ENCODE measurements at regions not wholly inside any gene's neighbourhood (a gene's known extent, or its start where the extent isn't known, plus 50 kb on each side); places are given as distances from the start of the nearest gene placed in this dataset.

- no peaks in the 10 kb centered on the region for H3K4me1 Mint-ChIP-seq
- no peak for ATAC-seq (replicated peaks)
- H3K27me3 Mint-ChIP-seq: no peaks in the 10 kb centered on the region
- no peaks in the 10 kb centered on the region for H3K9me3 Mint-ChIP-seq
- no peaks in the 10 kb centered on the region for H3K36me3 Mint-ChIP-seq (ENCODE audit: low read depth)
- no peak overlapping the region for H3K27ac Mint-ChIP-seq
- no peak overlapping the region for H3K4me3 Mint-ChIP-seq
These were observed 68.3 kb upstream of the MGMT start for GRCh38 chr10:129398711-129399141.

DNA sequence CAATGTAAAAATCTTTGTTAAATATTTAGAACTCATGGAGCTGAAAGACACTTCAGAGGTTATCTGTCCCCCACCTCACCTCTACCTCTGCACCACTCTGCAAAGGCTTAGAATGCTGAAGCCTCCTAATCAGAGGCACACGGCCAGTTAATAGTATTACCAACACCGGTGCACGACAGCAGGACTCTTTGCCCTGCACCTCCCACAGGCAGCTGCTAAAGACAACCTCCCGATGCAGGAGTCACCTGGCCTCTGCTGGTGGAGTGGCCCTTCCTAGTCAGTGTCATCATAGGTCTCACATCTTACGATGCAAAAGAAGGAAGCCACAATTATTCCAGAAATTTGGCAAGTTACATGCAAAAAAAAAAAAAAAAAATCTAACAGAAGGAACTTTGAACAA is 66.6 kb upstream of the MGMT start:
- H3K27me3 Mint-ChIP-seq: no peaks in the 10 kb centered on the region
- no peaks in the 10 kb centered on the region for H3K4me1 Mint-ChIP-seq
- ATAC-seq (replicated peaks): no peak
- no peaks in the 10 kb centered on the region for H3K36me3 Mint-ChIP-seq (ENCODE audit: low read depth)
- no peak overlapping the region for H3K27ac Mint-ChIP-seq
- no peaks in the 10 kb centered on the region for H3K9me3 Mint-ChIP-seq
- H3K4me3 Mint-ChIP-seq: no peak overlapping the region

GRCh38 chr10:129402459-129402858 is 64.6 kb upstream of the MGMT start:
- Mint-ChIP-seq H3K27me3 (peaks cover 13% of the 10 kb centered on the region), H3K9me3 (no peaks in the 10 kb centered on the region), H3K4me1 (no peaks in the 10 kb centered on the region), H3K36me3 (ENCODE audit: low read depth) (no peaks in the 10 kb centered on the region), H3K27ac (no peak overlapping the region), H3K4me3 (no peak overlapping the region)
- no peak for ATAC-seq (replicated peaks)

GRCh38 chr10:129404091-129404490 is 63.0 kb upstream of the MGMT start:
- H3K27me3 Mint-ChIP-seq: peaks cover 13% of the 10 kb centered on the region
- no peak for ATAC-seq (replicated peaks)
- H3K4me1 Mint-ChIP-seq: no peaks in the 10 kb centered on the region
- H3K27ac Mint-ChIP-seq: no peak overlapping the region
- no peaks in the 10 kb centered on the region for H3K9me3 Mint-ChIP-seq
- no peak overlapping the region for H3K4me3 Mint-ChIP-seq
- no peaks in the 10 kb centered on the region for H3K36me3 Mint-ChIP-seq (ENCODE audit: low read depth)

GRCh38 chr10:129405389-129405788 is 61.7 kb upstream of the MGMT start:
- no peaks in the 10 kb centered on the region for H3K36me3 Mint-ChIP-seq (ENCODE audit: low read depth)
- H3K27ac Mint-ChIP-seq: no peak overlapping the region
- no peak for ATAC-seq (replicated peaks)
- peaks cover 13% of the 10 kb centered on the region for H3K27me3 Mint-ChIP-seq
- H3K4me1 Mint-ChIP-seq: no peaks in the 10 kb centered on the region
- no peak overlapping the region for H3K4me3 Mint-ChIP-seq
- H3K9me3 Mint-ChIP-seq: no peaks in the 10 kb centered on the region

DNA sequence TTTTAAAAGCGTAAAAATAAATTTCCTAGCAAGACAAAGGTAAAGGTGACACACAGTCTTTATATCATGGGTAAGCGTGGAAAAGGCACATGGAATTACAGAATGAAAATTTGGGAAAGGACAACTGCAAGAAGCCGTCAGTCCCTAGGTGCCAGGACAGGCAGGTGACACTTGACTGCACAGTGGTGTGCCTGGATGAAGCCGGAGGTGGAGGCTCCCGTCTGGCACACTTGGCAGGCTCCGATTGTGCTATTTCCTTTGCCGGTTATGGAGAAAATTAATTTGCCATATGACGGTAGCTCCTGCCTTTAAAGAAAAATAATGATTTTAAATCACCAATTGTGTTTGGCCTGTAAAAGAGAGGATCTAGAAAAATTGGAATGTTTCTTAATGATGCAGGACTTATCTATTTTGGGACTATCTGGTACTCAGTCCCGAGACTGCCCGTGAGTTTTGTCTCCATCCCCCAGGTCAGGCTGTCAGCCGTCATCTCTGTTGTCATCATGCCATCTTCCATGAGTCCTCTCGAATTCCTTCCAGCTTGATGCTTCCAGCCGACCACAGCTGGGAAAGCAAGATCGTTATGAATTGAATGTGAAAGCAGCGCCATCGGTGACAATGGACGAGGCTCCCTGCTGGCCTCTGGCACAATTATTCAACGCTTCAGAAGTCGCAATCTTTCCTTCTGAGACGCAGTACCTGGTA is 56.2 kb upstream of the MGMT start:
- Mint-ChIP-seq H3K27me3 (peaks cover 12% of the 10 kb centered on the region), H3K4me3 (no peak overlapping the region), H3K36me3 (ENCODE audit: low read depth) (no peaks in the 10 kb centered on the region), H3K27ac (no peak overlapping the region), H3K4me1 (no peaks in the 10 kb centered on the region), H3K9me3 (no peaks in the 10 kb centered on the region)
- no peak for ATAC-seq (replicated peaks)

GRCh38 chr10:129411393-129411705 is 55.7 kb upstream of the MGMT start:
- Mint-ChIP-seq H3K4me3 (no peak overlapping the region), H3K36me3 (ENCODE audit: low read depth) (no peaks in the 10 kb centered on the region), H3K9me3 (no peaks in the 10 kb centered on the region), H3K27me3 (peaks cover 7% of the 10 kb centered on the region), H3K4me1 (no peaks in the 10 kb centered on the region), H3K27ac (no peak overlapping the region)
- ATAC-seq (replicated peaks): no peak

DNA sequence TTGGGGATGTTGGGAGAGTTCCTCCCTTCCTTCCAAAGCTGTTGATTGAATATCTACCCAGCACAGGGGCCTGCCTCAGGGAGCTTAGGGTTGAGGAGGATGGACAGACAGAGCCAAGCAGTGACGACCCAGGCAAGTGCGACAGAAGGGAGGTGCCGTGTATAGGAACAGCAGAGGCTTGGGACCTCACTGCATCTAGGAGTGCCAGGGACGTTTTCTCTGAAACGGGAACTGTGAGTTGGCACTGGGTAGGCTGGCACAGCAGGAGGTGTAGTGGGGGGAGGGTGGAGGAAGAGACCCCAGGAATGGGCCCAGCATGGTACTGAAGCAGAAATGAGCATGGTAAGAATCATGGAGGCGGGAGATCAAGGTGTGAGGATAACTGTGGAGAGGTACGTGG is 55.3 kb upstream of the MGMT start:
- ATAC-seq (replicated peaks): no peak
- Mint-ChIP-seq H3K4me1 (no peaks in the 10 kb centered on the region), H3K36me3 (ENCODE audit: low read depth) (no peaks in the 10 kb centered on the region), H3K9me3 (no peaks in the 10 kb centered on the region), H3K27me3 (peaks cover 4% of the 10 kb centered on the region), H3K4me3 (no peak overlapping the region), H3K27ac (no peak overlapping the region)

DNA sequence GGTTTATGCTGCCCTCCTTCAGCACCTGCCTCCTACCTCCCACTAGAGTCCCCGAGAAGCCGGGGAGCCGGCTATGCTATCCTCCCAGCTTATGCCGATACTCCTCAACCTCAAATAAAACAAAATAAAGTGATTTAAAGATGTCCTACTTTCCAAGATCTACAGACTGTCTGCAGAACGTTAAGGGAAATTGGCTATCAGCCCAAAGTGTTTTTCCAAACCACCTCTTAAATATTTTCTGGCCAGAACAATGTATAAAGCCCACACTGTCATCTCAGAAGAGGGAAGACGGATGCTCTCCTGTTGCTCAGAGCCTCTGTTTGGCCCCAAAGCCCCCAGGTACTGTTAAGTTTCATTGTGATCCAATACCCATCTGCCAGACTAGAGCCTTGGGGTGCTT is 54.0 kb upstream of the MGMT start:
- Mint-ChIP-seq H3K27ac (no peak overlapping the region), H3K27me3 (peaks cover 4% of the 10 kb centered on the region), H3K9me3 (no peaks in the 10 kb centered on the region), H3K36me3 (ENCODE audit: low read depth) (no peaks in the 10 kb centered on the region), H3K4me1 (no peaks in the 10 kb centered on the region), H3K4me3 (no peak overlapping the region)
- ATAC-seq (replicated peaks): no peak

DNA sequence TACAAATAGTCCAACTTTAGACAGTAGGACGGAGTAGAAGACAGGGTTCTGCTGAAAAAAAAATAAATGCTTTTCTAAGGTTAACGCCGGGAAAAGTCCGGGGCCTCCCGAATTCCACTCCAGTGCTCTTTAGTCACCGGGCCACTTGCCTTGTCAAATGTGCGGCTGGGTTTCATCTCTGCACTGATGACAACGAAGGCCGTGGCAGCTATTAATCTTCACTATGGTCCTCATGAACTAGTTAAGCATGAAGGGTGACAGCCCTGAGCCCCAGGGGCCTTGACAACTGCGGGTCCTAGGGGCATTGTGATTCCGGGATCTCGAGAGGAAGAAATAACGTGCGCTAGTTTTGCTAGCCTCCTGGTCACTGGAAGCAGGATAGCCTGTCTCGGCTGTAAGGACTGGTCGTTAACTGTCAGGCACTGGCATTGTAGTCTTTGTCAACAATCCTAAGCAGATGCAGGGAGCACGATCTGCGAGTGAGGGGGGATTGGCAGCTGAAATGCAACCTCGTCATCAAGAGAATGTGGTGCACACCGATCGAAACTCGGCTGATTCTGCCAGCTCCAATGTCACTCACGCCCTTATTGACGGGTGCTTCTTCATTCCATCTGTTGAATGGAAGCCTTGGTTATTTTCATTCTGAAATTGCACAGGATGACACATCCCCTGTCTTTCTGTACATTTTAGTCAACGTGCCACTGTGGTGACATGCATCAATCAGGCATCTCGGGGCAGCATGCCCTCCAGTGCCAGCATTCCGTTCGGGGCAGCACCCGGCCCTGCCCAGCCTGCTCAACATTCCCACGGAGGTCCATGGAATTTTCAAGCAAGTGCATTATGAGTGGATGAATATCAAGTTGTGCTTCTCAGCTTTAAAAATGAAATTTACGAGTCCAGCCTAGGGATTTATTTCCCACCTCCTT is 51.6 kb upstream of the MGMT start:
- no peak overlapping the region for H3K27ac Mint-ChIP-seq
- no peak overlapping the region for H3K4me3 Mint-ChIP-seq
- H3K27me3 Mint-ChIP-seq: peaks cover 4% of the 10 kb centered on the region
- no peak for ATAC-seq (replicated peaks)
- no peaks in the 10 kb centered on the region for H3K9me3 Mint-ChIP-seq
- no peaks in the 10 kb centered on the region for H3K36me3 Mint-ChIP-seq (ENCODE audit: low read depth)
- no peaks in the 10 kb centered on the region for H3K4me1 Mint-ChIP-seq

GRCh38 chr10:129416155-129416554 is 50.9 kb upstream of the MGMT start:
- Mint-ChIP-seq H3K9me3 (no peaks in the 10 kb centered on the region), H3K27me3 (peaks cover 4% of the 10 kb centered on the region), H3K27ac (no peak overlapping the region), H3K4me1 (no peaks in the 10 kb centered on the region), H3K4me3 (no peak overlapping the region), H3K36me3 (ENCODE audit: low read depth) (no peaks in the 10 kb centered on the region)
- ATAC-seq (replicated peaks): no peak

GRCh38 chr10:129416956-129417765 is 49.9 kb upstream of the MGMT start:
- Mint-ChIP-seq H3K4me1 (no peaks in the 10 kb centered on the region), H3K27me3 (peaks cover 9% of the 10 kb centered on the region)

More at GRCh38 chr10:129416956-129417765, 49.9 kb upstream of the MGMT start:
- H3K27ac Mint-ChIP-seq: no peak overlapping the region
- no peaks in the 10 kb centered on the region for H3K36me3 Mint-ChIP-seq (ENCODE audit: low read depth)
- no peak for ATAC-seq (replicated peaks)
- H3K4me3 Mint-ChIP-seq: no peak overlapping the region
- no peaks in the 10 kb centered on the region for H3K9me3 Mint-ChIP-seq
